ENCODE measurements at regions not wholly inside any gene's neighbourhood (a gene's known extent, or its start where the extent isn't known, plus 50 kb on each side); places are given as distances from the start of the nearest gene placed in this dataset.

DNA sequence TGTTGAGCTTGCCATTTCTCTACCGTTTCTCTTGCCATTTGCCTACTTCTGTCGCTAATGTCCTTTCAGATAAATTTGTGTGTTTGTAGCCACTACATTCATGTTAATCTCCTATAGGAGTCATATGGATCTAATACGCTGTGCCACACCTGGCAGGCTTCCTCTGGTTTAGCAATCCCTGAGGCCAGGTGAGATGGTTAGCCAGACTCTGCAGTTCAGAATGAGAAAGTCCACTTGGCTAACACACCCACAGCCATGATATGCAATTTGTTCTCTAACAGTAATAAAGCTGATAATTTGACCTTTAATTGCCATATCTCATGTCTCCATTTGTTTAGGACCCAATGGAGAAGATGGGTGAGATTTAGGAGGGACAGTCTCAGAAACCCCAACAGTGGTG, 1261.6 kb upstream of the TMEM132C start:
- Histone ChIP-seq H3K27ac (ENCODE audit: low read depth, low read length, poor library complexity, severe bottlenecking) (no peak overlapping the region), H2AFZ (ENCODE audit: low read length) (no peak overlapping the region), H4K20me1 (ENCODE audit: insufficient read depth, low read length) (no peaks in the 10 kb centered on the region), H3K9me3 (ENCODE audit: low read length) (no peaks in the 10 kb centered on the region), H3K4me1 (ENCODE audit: insufficient read depth, low read length, poor library complexity, severe bottlenecking) (no peaks in the 10 kb centered on the region), H3K9me2 (ENCODE audit: insufficient read depth, low read length) (no peaks in the 10 kb centered on the region), H3K36me3 (ENCODE audit: insufficient read depth, low read length) (no peaks in the 10 kb centered on the region), H3K79me2 (ENCODE audit: insufficient read depth, low read depth, low read length) (no peaks in the 10 kb centered on the region), H3K4me3 (ENCODE audit: low read depth, low read length, poor library complexity, severe bottlenecking) (no peak overlapping the region), H3K4me2 (ENCODE audit: low read length) (no peak overlapping the region)
- no TSS peak for BruUV-seq (replicated peaks)
- intact Hi-C loops (cut with micrococcal nuclease; ENCODE audit: unreplicated experiment), result no loop called here
- POLR2A ChIA-PET, result no interaction called here
- TF ChIP-seq EZH2phosphoT487 (IDR thresholded peaks at IDR 0.05; ENCODE audit: borderline replicate concordance, low read depth, low read length), result no peak
- TF ChIP-seq, protein P1, sequence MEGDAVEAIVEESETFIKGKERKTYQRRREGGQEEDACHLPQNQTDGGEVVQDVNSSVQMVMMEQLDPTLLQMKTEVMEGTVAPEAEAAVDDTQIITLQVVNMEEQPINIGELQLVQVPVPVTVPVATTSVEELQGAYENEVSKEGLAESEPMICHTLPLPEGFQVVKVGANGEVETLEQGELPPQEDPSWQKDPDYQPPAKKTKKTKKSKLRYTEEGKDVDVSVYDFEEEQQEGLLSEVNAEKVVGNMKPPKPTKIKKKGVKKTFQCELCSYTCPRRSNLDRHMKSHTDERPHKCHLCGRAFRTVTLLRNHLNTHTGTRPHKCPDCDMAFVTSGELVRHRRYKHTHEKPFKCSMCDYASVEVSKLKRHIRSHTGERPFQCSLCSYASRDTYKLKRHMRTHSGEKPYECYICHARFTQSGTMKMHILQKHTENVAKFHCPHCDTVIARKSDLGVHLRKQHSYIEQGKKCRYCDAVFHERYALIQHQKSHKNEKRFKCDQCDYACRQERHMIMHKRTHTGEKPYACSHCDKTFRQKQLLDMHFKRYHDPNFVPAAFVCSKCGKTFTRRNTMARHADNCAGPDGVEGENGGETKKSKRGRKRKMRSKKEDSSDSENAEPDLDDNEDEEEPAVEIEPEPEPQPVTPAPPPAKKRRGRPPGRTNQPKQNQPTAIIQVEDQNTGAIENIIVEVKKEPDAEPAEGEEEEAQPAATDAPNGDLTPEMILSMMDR (conservative IDR thresholded peaks at IDR 0.05; ENCODE audit: low read length), result no peak
- DNase-seq (ENCODE audit: low spot score), result no peak
- CTCF ChIA-PET (ENCODE audit: unreplicated experiment), result no interaction called here

DNA sequence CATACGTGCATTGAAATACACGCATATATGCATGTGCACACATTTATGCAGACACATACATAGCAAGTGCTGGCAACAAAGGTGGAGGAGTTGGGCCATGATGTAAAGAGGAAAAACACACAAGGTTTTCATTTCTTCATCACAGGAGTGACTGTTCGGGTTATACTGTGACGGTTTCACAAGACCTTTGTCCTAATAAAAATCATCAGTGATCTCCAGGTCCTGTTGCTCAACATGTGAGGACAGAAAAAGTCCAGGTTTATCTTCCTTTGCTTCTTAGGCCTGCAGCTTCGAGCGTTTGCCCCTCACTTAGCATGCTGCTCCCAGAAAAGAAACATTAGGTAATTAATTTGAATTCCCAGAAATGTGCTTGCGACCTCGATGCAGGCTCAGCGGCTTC, 1260.0 kb upstream of the TMEM132C start:
- Histone ChIP-seq H3K4me1 (ENCODE audit: insufficient read depth, low read length, poor library complexity, severe bottlenecking) (no peaks in the 10 kb centered on the region), H2AFZ (ENCODE audit: low read length) (no peak overlapping the region), H3K79me2 (ENCODE audit: insufficient read depth, low read depth, low read length) (no peaks in the 10 kb centered on the region), H3K4me3 (ENCODE audit: low read depth, low read length, poor library complexity, severe bottlenecking) (no peak overlapping the region), H3K9me2 (ENCODE audit: insufficient read depth, low read length) (no peaks in the 10 kb centered on the region), H4K20me1 (ENCODE audit: insufficient read depth, low read length) (no peaks in the 10 kb centered on the region), H3K9me3 (ENCODE audit: low read length) (no peaks in the 10 kb centered on the region), H3K4me2 (ENCODE audit: low read length) (no peak overlapping the region), H3K27ac (ENCODE audit: low read depth, low read length, poor library complexity, severe bottlenecking) (no peak overlapping the region), H3K36me3 (ENCODE audit: insufficient read depth, low read length) (no peaks in the 10 kb centered on the region)
- no TSS peak for BruUV-seq (replicated peaks)
- POLR2A ChIA-PET, result interaction anchor here (0.7 kb wide), 1 partner anchor 645 kb away, joined by 6 read pairs; no protein-coding TSS in a partner anchor
- intact Hi-C loops (cut with micrococcal nuclease; ENCODE audit: unreplicated experiment), result no loop called here
- DNase-seq (ENCODE audit: low spot score), result no peak
- TF ChIP-seq, protein P1 (conservative IDR thresholded peaks at IDR 0.05; ENCODE audit: low read length), result no peak
- no peak for TF ChIP-seq EZH2phosphoT487 (IDR thresholded peaks at IDR 0.05; ENCODE audit: borderline replicate concordance, low read depth, low read length)
- CTCF ChIA-PET (ENCODE audit: unreplicated experiment), result no interaction called here

DNA sequence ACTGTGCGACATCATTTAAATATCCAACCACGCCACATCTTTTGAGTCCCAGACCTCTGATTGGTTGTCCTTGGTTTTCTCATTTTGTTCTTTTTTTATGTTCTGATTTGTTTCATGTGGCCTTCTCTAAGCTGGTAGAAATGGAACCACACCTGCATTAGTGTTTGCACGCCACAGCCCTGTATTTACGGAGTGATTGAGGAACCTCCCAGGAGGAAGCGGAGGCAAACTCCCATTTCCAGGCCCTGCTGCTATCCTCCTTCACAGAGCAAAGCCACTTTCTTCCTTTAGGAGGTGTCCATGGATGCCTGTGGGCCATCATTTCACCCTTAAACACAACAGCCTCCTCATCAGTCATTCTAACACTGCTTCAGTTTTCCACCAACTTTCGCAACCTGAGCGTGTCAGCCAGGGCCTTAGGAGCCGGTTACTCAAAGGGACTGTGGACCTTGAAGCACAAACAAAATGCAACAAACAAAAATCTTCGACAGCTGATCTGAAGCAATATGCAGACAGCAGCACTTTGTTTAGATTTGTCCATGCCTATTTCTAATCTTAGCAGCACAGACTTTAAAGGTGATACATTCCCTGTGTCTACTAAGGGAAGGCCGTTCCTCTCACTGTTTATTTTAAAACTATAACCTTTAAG, 1258.1 kb upstream of the TMEM132C start:
- Histone ChIP-seq H3K9me3 (ENCODE audit: low read length) (no peaks in the 10 kb centered on the region), H3K4me3 (ENCODE audit: low read depth, low read length, poor library complexity, severe bottlenecking) (no peak overlapping the region), H3K27ac (ENCODE audit: low read depth, low read length, poor library complexity, severe bottlenecking) (no peak overlapping the region), H3K4me1 (ENCODE audit: insufficient read depth, low read length, poor library complexity, severe bottlenecking) (no peaks in the 10 kb centered on the region), H3K36me3 (ENCODE audit: insufficient read depth, low read length) (no peaks in the 10 kb centered on the region), H3K79me2 (ENCODE audit: insufficient read depth, low read depth, low read length) (no peaks in the 10 kb centered on the region), H3K9me2 (ENCODE audit: insufficient read depth, low read length) (no peaks in the 10 kb centered on the region), H3K4me2 (ENCODE audit: low read length) (no peak overlapping the region), H4K20me1 (ENCODE audit: insufficient read depth, low read length) (no peaks in the 10 kb centered on the region), H2AFZ (ENCODE audit: low read length) (no peak overlapping the region)
- no peak for DNase-seq (ENCODE audit: low spot score)
- intact Hi-C loops (cut with micrococcal nuclease; ENCODE audit: unreplicated experiment), result no loop called here
- CTCF ChIA-PET (ENCODE audit: unreplicated experiment), result no interaction called here
- POLR2A ChIA-PET, result no interaction called here
- no TSS peak for BruUV-seq (replicated peaks)
- TF ChIP-seq, protein P1 (conservative IDR thresholded peaks at IDR 0.05; ENCODE audit: low read length), result no peak
- no peak for TF ChIP-seq EZH2phosphoT487 (IDR thresholded peaks at IDR 0.05; ENCODE audit: borderline replicate concordance, low read depth, low read length)
